Mammary epithelial cell (primary cell): ENCODE measurements at regions not wholly inside any gene's neighbourhood (a gene's known extent, or its start where the extent isn't known, plus 50 kb on each side); places are given as distances from the start of the nearest gene placed in this dataset.

Source experiments
- CTCF ChIP-seq, 2 donors: IDR thresholded peaks in 1 of 2; conservative IDR thresholded peaks in 1 of 2; 2 replicates each; pipeline ENCODE4 v1.5.1; 2011 to 2012; ENCODE audit warnings: inconsistent platforms in 2 of 2, low read length in 2 of 2, mild to moderate bottlenecking in 2 of 2, control low read depth in 1 of 2, low read depth in 1 of 2; ENCODE audit not compliant: insufficient read depth in 1 of 2; ENCODE audit errors: extremely low read depth in 1 of 2
- EZH2 ChIP-seq: IDR thresholded peaks from 2 replicates; pipeline ENCODE4 v1.6.1; 2012; ENCODE audit warnings: low read length, inconsistent platforms, borderline replicate concordance

GRCh38 chr16:52785653-52786052 is 238.7 kb upstream of the TOX3 start:
- TF ChIP-seq CTCF (conservative IDR thresholded peaks at IDR 0.05 in 1 of 2, IDR thresholded peaks at IDR 0.05 in 1 of 2; ENCODE audit: extremely low read depth in 1 of 2, insufficient read depth in 1 of 2, low read depth in 1 of 2, low read length in 2 of 2) = no peak
- no peak for TF ChIP-seq EZH2
